Peyer's patch (tissue), 4 donors: ENCODE measurements at regions not wholly inside any gene's neighbourhood (a gene's known extent, or its start where the extent isn't known, plus 50 kb on each side); places are given as distances from the start of the nearest gene placed in this dataset.

Experiments used
- DNase-seq, 3 donors: peaks; one replicate each; pipeline ENCODE4 v3.0.0-alpha.2; 2017 to 2019
- H3K27ac ChIP-seq, 4 donors: fragments of 200-600 bp; sonication (generic); one replicate each; pipeline ENCODE4 v1.5.1; 2016 to 2019
- H3K27me3 ChIP-seq, 2 donors: fragments of 200-600 bp; sonication (generic); one replicate each; pipeline ENCODE4 v1.5.1; 2019
- H3K36me3 ChIP-seq, 3 donors: fragments of 200-600 bp; sonication (generic); one replicate each; pipeline ENCODE4 v1.5.1; 2016 to 2019
- H3K4me1 ChIP-seq, 4 donors: fragments of 200-600 bp; sonication (generic); one replicate each; pipeline ENCODE4 v1.5.1; 2016 to 2019
- H3K4me3 ChIP-seq, 4 donors: fragments of 200-600 bp; sonication (generic); 1 replicate in 3 of 4; 2 replicates in 1 of 4; pipeline ENCODE4 v1.5.1; 2016 to 2019; ENCODE audit warnings: mild to moderate bottlenecking in 1 of 4
- H3K9me3 ChIP-seq, 4 donors: fragments of 200-600 bp; sonication (generic); one replicate each; pipeline ENCODE4 v1.5.1; 2016 to 2019; ENCODE audit warnings: mild to moderate bottlenecking in 1 of 4
- CTCF ChIP-seq, 6 experiments: fragments of 450-650 bp in 4 of 6; fragments of 200-600 bp in 2 of 6; sonication (generic) in 1 of 6; IDR thresholded peaks; one replicate each; pipeline ENCODE4 v1.5.1; 2017 to 2019; ENCODE audit warnings: antibody characterized with exemption in 6 of 6, mild to moderate bottlenecking in 3 of 6, moderate library complexity in 1 of 6
- POLR2A ChIP-seq, 2 donors: fragments of 450-650 bp; IDR thresholded peaks; one replicate each; pipeline ENCODE4 v1.5.1; 2017; ENCODE audit warnings: antibody characterized with exemption in 2 of 2, mild to moderate bottlenecking in 2 of 2, moderate library complexity in 2 of 2

GRCh38 chrX:69305333-69306062 is 140.2 kb upstream of the PJA1 start:
- H3K4me3 ChIP-seq, result no peak overlapping the region
- TF ChIP-seq CTCF (IDR thresholded peaks at IDR 0.05), result no peak
- no peak for TF ChIP-seq POLR2A (IDR thresholded peaks at IDR 0.05)

GRCh38 chrX:69303231-69303630 is 138.0 kb upstream of the PJA1 start:
- no peaks in the 10 kb centered on the region for H3K36me3 ChIP-seq
- TF ChIP-seq CTCF (IDR thresholded peaks at IDR 0.05), result no peak
- no peak for TF ChIP-seq POLR2A (IDR thresholded peaks at IDR 0.05)
- H3K27me3 ChIP-seq, result no peaks in the 10 kb centered on the region
- no peak for DNase-seq
- H3K9me3 ChIP-seq, result no peaks in the 10 kb centered on the region
- H3K27ac ChIP-seq, result no peak overlapping the region
- H3K4me3 ChIP-seq, result no peak overlapping the region
- no peaks in the 10 kb centered on the region for H3K4me1 ChIP-seq

More at GRCh38 chrX:69305333-69306062, 140.2 kb upstream of the PJA1 start:
- Histone ChIP-seq H3K4me1 (no peaks in the 10 kb centered on the region), H3K27ac (no peak overlapping the region), H3K36me3 (no peaks in the 10 kb centered on the region), H3K27me3 (no peaks in the 10 kb centered on the region), H3K9me3 (no peaks in the 10 kb centered on the region)
- no peak for DNase-seq

GRCh38 chrX:69299951-69300714 is 134.9 kb upstream of the PJA1 start:
- Histone ChIP-seq H3K27ac (no peak overlapping the region), H3K4me3 (no peak overlapping the region), H3K9me3 (no peaks in the 10 kb centered on the region), H3K4me1 (no peaks in the 10 kb centered on the region), H3K36me3 (no peaks in the 10 kb centered on the region), H3K27me3 (no peaks in the 10 kb centered on the region)
- TF ChIP-seq CTCF (IDR thresholded peaks at IDR 0.05) (no peak), POLR2A (IDR thresholded peaks at IDR 0.05) (no peak)
- DNase-seq, result no peak

- Histone ChIP-seq H3K27me3 (no peaks in the 10 kb centered on the region), H3K4me3 (no peak overlapping the region), H3K36me3 (no peaks in the 10 kb centered on the region), H3K27ac (no peak overlapping the region), H3K9me3 (no peaks in the 10 kb centered on the region), H3K4me1 (no peaks in the 10 kb centered on the region)
- no peak for DNase-seq
- no peak for TF ChIP-seq CTCF (IDR thresholded peaks at IDR 0.05)
- TF ChIP-seq POLR2A (IDR thresholded peaks at IDR 0.05), result no peak
These were observed 134.0 kb upstream of the PJA1 start for GRCh38 chrX:69299285-69299684.

GRCh38 chrX:69298466-69299140 is 133.3 kb upstream of the PJA1 start:
- no peak overlapping the region for H3K4me3 ChIP-seq
- no peak for DNase-seq
- TF ChIP-seq POLR2A (IDR thresholded peaks at IDR 0.05) (no peak), CTCF (IDR thresholded peaks at IDR 0.05) (no peak)
- no peaks in the 10 kb centered on the region for H3K27me3 ChIP-seq
- no peak overlapping the region for H3K27ac ChIP-seq
- H3K9me3 ChIP-seq, result no peaks in the 10 kb centered on the region
- no peaks in the 10 kb centered on the region for H3K4me1 ChIP-seq
- H3K36me3 ChIP-seq, result no peaks in the 10 kb centered on the region
